GM12892 (cell line): ENCODE measurements at regions not wholly inside any gene's neighbourhood (a gene's known extent, or its start where the extent isn't known, plus 50 kb on each side); places are given as distances from the start of the nearest gene placed in this dataset.

Experiments used
- POLR2A ChIP-seq: IDR thresholded peaks from 2 replicates; pipeline ENCODE4 v1.6.1; 2011; ENCODE audit warnings: low read depth, low read length, control low read depth
- POLR2AphosphoS5 ChIP-seq: IDR thresholded peaks from 2 replicates; pipeline ENCODE4 v1.6.1; 2011; ENCODE audit warnings: low read depth, low read length, control low read depth
- TAF1 ChIP-seq: IDR thresholded peaks from 2 replicates; pipeline ENCODE4 v1.6.1; 2011; ENCODE audit warnings: low read depth, mild to moderate bottlenecking, control low read depth, low read length, borderline replicate concordance

- TF ChIP-seq POLR2AphosphoS5, result no peak
- TF ChIP-seq POLR2A, result no peak
- TF ChIP-seq TAF1, result no peak
Measured at GRCh38 chr17:72399023-72399607, 278.3 kb downstream of the SOX9 start.
